ENCODE measurements at regions not wholly inside any gene's neighbourhood (a gene's known extent, or its start where the extent isn't known, plus 50 kb on each side); places are given as distances from the start of the nearest gene placed in this dataset.
A peak's percentile ranks its signal among the peaks of the same experiment; 100 is the strongest.
"Not testable (repeated sequence)": the region's sequence is repeated elsewhere in the genome, so short reads cannot be mapped to it uniquely, and the experiment has no call there.

- in situ Hi-C loops (cut with MboI; ENCODE audit: low pct_unique_long_range_greater_than_20kb, low sequenced_read_pairs), result no loop called here
Measured at GRCh38 chrX:140099221-140099620, 133.9 kb upstream of the CXorf66 start.

DNA sequence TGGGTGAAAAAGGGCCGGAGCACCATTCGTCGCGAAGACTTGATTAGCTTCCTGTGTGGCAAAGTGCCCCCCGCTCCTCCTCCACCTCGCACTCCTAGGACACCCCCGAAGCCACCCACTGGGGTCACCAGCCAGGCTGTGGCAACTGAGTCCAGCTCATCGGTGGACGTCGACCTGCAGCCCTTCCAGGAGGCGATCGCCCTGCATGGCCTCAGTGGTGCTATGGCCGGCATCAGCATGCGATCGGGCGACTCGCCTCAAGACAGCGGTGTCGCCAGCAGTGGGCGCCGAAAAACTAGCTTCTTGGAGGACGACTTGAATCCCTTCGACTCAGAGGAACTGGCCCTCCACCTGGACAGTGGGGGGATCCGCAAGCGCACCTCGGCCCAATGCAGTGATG, 126.8 kb upstream of the CXorf66 start:
- in situ Hi-C loops (cut with MboI; ENCODE audit: low pct_unique_long_range_greater_than_20kb, low sequenced_read_pairs), result no loop called here
- no peak for DNase-seq

More at GRCh38 chrX:140099221-140099620, 133.9 kb upstream of the CXorf66 start:
- DNase-seq, result no peak

DNA sequence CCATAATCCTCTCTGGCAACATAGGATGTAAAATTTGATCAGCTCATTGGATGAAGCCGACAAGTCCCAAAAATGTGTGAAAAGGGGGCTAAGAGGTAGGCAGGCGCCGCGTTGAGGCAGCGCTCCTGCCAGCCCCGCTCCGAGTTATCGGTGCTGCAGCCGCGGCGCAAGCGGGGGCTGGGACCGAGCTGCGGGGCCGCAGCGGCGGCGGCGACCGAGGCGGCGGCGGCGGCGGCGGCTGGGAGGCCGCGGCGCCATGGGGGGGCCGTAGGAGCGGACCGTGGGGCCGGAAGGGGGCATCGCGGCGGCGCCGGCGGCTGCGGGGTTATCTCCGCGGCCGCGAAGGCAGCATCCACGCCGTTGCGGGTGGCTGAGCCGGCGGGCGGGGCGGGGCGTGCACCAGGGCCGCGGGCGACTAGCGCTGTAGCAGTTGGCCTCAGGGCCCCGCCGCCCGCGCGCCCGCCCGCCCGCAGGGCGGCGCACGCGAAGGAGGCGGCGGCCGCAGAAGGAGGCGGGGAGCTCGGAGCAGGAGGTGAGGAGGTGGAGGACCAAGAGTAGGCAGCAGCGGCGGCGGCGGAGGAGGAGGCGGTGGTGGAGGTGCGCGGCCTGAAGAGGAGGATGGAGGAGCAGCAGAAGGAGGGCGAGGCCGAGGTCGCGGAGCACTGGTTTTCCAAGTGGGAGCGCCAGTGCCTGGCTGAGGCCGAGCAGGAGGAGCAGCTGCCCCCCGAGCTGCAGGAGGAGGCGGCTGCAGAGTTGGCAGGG, 126.0 kb upstream of the CXorf66 start:
- DNase-seq, result peak; percentile 35
- in situ Hi-C loops (cut with MboI; ENCODE audit: low pct_unique_long_range_greater_than_20kb, low sequenced_read_pairs), result no loop called here

GRCh38 chrX:140090800-140091124, 125.4 kb upstream of the CXorf66 start:
- no peak for DNase-seq
- in situ Hi-C loops (cut with MboI; ENCODE audit: low pct_unique_long_range_greater_than_20kb, low sequenced_read_pairs), result no loop called here

DNA sequence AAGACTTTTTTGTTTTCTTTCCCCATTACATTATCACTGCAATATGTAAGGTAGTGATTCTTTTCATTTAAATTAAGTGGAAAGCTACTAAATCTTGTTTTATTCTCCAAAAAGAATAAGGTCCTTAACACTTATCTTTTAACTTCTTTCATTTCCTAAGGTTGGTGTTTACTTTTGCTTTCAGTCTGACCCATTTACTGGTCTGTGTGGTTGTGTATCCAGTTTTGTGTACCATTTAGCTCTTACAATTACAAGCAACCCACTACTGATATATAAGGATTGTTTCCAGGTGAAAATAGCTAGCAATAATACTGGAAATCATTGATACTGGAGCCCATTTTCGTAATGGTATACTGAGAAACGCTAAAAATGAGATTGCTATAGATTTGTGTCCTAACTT, 123.1 kb upstream of the CXorf66 start:
- DNase-seq, result no peak
- in situ Hi-C loops (cut with MboI; ENCODE audit: low pct_unique_long_range_greater_than_20kb, low sequenced_read_pairs), result no loop called here

DNA sequence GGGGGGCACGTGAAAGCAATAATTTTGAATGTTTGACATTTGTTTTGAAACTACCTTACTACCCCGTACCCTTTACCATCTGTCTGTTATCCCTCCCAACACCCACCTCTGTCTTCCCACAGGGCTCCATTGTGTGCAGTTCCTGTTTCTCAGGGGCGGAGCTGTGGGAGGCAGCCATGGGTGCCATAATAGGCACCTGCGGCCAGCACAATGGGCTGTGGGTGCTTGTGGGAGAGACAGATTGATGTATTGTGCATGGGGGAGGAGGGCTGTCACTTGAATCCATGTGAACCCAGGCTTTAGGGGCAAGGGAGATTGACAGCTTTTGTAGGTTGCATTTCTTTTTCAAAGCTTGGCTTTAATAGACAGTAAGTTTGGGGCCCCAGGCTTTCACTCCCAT, 122.6 kb upstream of the CXorf66 start:
- in situ Hi-C loops (cut with MboI; ENCODE audit: low pct_unique_long_range_greater_than_20kb, low sequenced_read_pairs), result no loop called here
- peak; percentile 34 for DNase-seq

DNA sequence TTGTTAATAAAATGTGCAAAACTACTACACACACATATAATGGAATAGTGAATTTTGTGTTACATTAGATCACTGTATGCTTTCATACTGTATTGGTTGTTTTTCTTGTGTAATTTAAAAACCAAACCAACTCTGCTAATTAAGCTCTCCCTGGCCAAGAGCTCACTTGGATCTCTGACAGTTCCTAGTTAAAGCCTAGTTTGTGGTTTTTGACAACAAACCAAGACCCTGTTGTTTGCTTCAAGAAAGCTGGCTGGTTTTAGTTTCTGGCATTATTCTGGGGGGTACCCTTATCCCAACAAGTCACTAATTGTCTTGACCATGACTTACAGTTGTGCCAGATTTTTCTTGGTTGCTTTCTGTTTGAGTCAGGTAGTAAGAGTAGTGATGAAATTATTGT, 121.4 kb upstream of the CXorf66 start:
- in situ Hi-C loops (cut with MboI; ENCODE audit: low pct_unique_long_range_greater_than_20kb, low sequenced_read_pairs), result no loop called here
- no peak for DNase-seq

- in situ Hi-C loops (cut with MboI; ENCODE audit: low pct_unique_long_range_greater_than_20kb, low sequenced_read_pairs); DNase-seq: not testable (repeated sequence)
Measured at GRCh38 chrX:140074851-140075250, 109.5 kb upstream of the CXorf66 start.

GRCh38 chrX:140071037-140071436, 105.7 kb upstream of the CXorf66 start:
- DNase-seq, result no peak
- in situ Hi-C loops (cut with MboI; ENCODE audit: low pct_unique_long_range_greater_than_20kb, low sequenced_read_pairs), result no loop called here

- in situ Hi-C loops (cut with MboI; ENCODE audit: low pct_unique_long_range_greater_than_20kb, low sequenced_read_pairs), result no loop called here
- no peak for DNase-seq
Measured at GRCh38 chrX:140065961-140066662, 100.8 kb upstream of the CXorf66 start.

DNA sequence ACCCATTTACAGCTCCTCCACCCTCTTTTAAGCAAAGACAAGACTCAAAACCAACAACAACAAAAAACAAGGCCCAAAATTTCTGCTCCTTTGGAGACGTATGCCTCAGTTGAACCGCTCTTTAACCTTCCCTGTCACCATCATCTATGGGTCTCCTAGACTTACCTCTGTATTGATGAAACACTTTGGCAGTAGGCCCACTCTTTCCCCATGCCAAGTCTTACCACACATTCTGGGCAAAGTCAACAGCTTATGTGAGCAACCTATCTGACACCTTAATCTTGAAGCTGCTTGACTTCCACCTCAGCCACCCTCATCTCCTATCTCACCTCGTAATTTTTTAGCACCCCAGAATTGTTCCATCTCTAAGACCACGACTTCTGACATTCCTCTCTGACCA, 99.7 kb upstream of the CXorf66 start:
- in situ Hi-C loops (cut with MboI; ENCODE audit: low pct_unique_long_range_greater_than_20kb, low sequenced_read_pairs), result no loop called here
- no peak for DNase-seq

DNA sequence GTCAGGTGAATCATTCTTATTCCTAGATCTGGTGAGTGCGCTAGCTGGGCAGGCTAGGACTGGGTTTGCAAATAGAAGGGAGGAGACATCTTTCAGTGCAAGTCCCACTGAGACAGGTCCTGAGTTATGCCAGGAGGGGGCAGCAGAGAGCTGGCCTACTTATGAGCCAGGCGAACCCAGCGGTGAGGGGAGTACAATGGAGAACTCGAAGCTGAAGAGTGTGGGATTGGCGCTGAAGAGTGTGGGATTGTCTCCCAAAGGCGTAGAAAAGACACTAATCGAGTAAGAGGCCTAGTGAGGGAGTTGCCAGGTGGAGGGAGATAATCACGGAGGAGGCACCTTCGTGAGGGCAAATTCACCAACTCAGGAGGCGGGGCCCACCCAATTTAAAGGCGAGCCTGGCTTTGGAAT, 91.7 kb upstream of the CXorf66 start:
- in situ Hi-C loops (cut with MboI; ENCODE audit: low pct_unique_long_range_greater_than_20kb, low sequenced_read_pairs), result no loop called here
- peak; percentile 81 for DNase-seq

- in situ Hi-C loops (cut with MboI; ENCODE audit: low pct_unique_long_range_greater_than_20kb, low sequenced_read_pairs), result no loop called here
- no peak for DNase-seq
Measured at GRCh38 chrX:140053846-140054245, 88.5 kb upstream of the CXorf66 start.

- DNase-seq, result no peak
- in situ Hi-C loops (cut with MboI; ENCODE audit: low pct_unique_long_range_greater_than_20kb, low sequenced_read_pairs), result no loop called here
Measured at GRCh38 chrX:140050906-140051305, 85.6 kb upstream of the CXorf66 start.

DNA sequence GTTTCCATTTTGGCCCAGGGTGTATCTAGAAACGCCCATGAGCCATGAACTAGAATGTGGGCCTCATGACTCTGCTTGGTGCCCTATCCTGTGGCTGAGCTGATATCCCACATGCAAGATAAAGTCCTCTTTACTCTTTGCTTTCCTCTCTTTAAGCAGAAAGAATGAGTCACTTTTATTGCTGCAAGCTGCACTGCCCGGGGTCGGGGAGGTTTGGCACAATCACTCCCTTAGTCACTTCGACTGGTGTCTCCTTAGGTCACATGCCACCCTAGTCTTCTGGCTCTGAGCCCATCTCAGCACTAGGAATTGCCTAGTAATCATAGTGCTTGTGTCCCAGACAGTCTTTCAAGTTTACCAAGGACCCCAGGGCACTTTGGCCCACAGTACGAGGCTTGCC, 75.1 kb upstream of the CXorf66 start:
- no peak for DNase-seq
- in situ Hi-C loops (cut with MboI; ENCODE audit: low pct_unique_long_range_greater_than_20kb, low sequenced_read_pairs), result no loop called here

DNA sequence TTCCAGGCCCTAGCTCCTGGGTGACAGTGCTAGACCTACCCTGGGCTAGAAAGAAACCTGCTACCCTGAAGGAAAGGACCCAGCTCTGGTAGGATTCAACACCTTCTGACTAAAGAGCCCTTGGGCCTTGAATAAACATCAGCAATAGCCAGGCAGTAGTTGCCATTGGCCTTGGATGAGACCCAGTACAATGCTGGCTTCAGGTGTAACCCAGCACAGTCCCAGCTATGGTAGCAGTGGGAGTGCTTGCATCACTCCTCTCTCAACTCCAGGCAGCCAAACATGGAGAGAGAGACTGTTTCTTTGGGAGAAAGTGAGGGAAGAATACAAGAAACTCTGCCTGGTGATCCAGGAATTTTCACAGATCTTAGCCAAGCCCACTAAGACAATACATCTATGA, 73.5 kb upstream of the CXorf66 start:
- no peak for DNase-seq
- in situ Hi-C loops (cut with MboI; ENCODE audit: low pct_unique_long_range_greater_than_20kb, low sequenced_read_pairs), result no loop called here

- DNase-seq, result peak; percentile 32
Measured at GRCh38 chrX:140034916-140035315, 69.6 kb upstream of the CXorf66 start.

GRCh38 chrX:140022482-140022881, 57.2 kb upstream of the CXorf66 start:
- in situ Hi-C loops (cut with MboI; ENCODE audit: low pct_unique_long_range_greater_than_20kb, low sequenced_read_pairs), result no loop called here
- DNase-seq, result no peak

More at GRCh38 chrX:140034916-140035315, 69.6 kb upstream of the CXorf66 start:
- in situ Hi-C loops (cut with MboI; ENCODE audit: low pct_unique_long_range_greater_than_20kb, low sequenced_read_pairs), result no loop called here

- DNase-seq; in situ Hi-C loops (cut with MboI; ENCODE audit: low pct_unique_long_range_greater_than_20kb, low sequenced_read_pairs): not testable (repeated sequence)
Measured at GRCh38 chrX:140019134-140019533, 53.8 kb upstream of the CXorf66 start.

Measured in KBM-7 (cell line).